K562 (cell line): ENCODE measurements at regions not wholly inside any gene's neighbourhood (a gene's known extent, or its start where the extent isn't known, plus 50 kb on each side); places are given as distances from the start of the nearest gene placed in this dataset.

Experiments
- MAZ ChIP-seq, 2 experiments: fragments of 450-650 bp in 1 of 2; sonication (generic) in 1 of 2; formaldehyde crosslinking; IDR thresholded peaks in 1 of 2; conservative IDR thresholded peaks in 1 of 2; 2 replicates each; pipeline versions ENCODE4 v1.4.0 to v1.5.0; 2020; ENCODE audit warnings: mild to moderate bottlenecking in 1 of 2, missing genetic modification reagents in 1 of 2
- NONO ChIP-seq, 2 experiments: fragments of 200-400 bp in 1 of 2; fragments of 450-650 bp in 1 of 2; formaldehyde crosslinking in 1 of 2; IDR thresholded peaks; 2 replicates each; pipeline ENCODE4 v1.6.1; 2017; ENCODE audit warnings: low read depth in 2 of 2, mild to moderate bottlenecking in 2 of 2, moderate library complexity in 2 of 2, low read length in 1 of 2
- RAD21 ChIP-seq, 2 experiments: fragments of 250-450 bp in 1 of 2; fragments of 450-650 bp in 1 of 2; sonication (Bioruptor Pico) in 1 of 2; formaldehyde crosslinking in 1 of 2; IDR thresholded peaks in 1 of 2; conservative IDR thresholded peaks in 1 of 2; 2 replicates each; pipeline versions ENCODE4 v1.4.0 to v1.8.0; 2020 to 2022; ENCODE audit warnings: mild to moderate bottlenecking in 2 of 2, moderate library complexity in 1 of 2
- ZNF212 ChIP-seq: fragments of 450-650 bp; formaldehyde crosslinking; IDR thresholded peaks from 2 replicates; pipeline ENCODE4 v1.4.0; 2020; ENCODE audit warnings: mild to moderate bottlenecking
- TF ChIP-seq, protein P1 (sequence below): fragments of 250-450 bp; sonication (Bioruptor Pico); IDR thresholded peaks from 2 replicates; pipeline ENCODE4 v1.4.0; 2020; ENCODE audit warnings: mild to moderate bottlenecking, moderate library complexity
- TF ChIP-seq, protein P2 (sequence below), 2 experiments: IDR thresholded peaks; 2 replicates each; pipeline ENCODE4 v1.6.1; 2012; ENCODE audit warnings: improper control_type of control experiment in 2 of 2, low read depth in 2 of 2, low read length in 2 of 2, borderline replicate concordance in 1 of 2

DNA sequence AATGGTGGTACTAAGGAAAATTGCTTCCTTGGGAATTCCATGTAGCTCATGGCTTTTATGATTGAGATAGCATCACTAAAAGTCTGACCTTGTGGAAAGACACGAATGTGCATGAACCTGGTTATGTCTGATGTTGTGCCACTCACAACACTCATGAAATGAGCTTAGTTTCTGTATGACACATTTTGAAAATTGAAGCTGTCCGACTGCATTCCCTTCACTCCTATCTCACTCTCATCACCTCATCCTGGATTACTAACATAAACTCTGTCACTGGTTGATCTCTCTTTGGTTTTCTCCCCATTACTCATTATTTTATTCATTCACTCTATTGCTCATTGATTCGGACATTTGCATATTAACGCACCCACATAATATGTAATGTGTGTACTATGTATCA is 190.0 kb upstream of the VWC2 start (continued):
- TF ChIP-seq NONO (IDR thresholded peaks at IDR 0.05; ENCODE audit: low read depth in 2 of 2, low read length in 1 of 2) = no peak
- TF ChIP-seq, protein P1, sequence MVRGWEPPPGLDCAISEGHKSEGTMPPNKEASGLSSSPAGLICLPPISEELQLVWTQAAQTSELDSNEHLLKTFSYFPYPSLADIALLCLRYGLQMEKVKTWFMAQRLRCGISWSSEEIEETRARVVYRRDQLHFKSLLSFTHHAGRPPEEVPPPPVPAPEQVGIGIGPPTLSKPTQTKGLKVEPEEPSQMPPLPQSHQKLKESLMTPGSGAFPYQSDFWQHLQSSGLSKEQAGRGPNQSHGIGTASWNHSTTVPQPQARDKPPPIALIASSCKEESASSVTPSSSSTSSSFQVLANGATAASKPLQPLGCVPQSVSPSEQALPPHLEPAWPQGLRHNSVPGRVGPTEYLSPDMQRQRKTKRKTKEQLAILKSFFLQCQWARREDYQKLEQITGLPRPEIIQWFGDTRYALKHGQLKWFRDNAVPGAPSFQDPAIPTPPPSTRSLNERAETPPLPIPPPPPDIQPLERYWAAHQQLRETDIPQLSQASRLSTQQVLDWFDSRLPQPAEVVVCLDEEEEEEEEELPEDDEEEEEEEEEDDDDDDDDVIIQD (CRISPR knock-in tag) = no peak
- TF ChIP-seq, protein P2, sequence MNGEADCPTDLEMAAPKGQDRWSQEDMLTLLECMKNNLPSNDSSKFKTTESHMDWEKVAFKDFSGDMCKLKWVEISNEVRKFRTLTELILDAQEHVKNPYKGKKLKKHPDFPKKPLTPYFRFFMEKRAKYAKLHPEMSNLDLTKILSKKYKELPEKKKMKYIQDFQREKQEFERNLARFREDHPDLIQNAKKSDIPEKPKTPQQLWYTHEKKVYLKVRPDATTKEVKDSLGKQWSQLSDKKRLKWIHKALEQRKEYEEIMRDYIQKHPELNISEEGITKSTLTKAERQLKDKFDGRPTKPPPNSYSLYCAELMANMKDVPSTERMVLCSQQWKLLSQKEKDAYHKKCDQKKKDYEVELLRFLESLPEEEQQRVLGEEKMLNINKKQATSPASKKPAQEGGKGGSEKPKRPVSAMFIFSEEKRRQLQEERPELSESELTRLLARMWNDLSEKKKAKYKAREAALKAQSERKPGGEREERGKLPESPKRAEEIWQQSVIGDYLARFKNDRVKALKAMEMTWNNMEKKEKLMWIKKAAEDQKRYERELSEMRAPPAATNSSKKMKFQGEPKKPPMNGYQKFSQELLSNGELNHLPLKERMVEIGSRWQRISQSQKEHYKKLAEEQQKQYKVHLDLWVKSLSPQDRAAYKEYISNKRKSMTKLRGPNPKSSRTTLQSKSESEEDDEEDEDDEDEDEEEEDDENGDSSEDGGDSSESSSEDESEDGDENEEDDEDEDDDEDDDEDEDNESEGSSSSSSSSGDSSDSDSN (IDR thresholded peaks at IDR 0.05; ENCODE audit: borderline replicate concordance in 1 of 2, low read depth in 2 of 2, low read length in 2 of 2) = no peak
- no peak for TF ChIP-seq ZNF212 (CRISPR knock-in tag)
- TF ChIP-seq RAD21 (CRISPR knock-in tag; conservative IDR thresholded peaks at IDR 0.05 in 1 of 2, IDR thresholded peaks at IDR 0.05 in 1 of 2) = no peak
- TF ChIP-seq MAZ (CRISPR knock-in tag; conservative IDR thresholded peaks at IDR 0.05 in 1 of 2, IDR thresholded peaks at IDR 0.05 in 1 of 2) = no peak
